ENCODE measurements at regions not wholly inside any gene's neighbourhood (a gene's known extent, or its start where the extent isn't known, plus 50 kb on each side); places are given as distances from the start of the nearest gene placed in this dataset.
"Not testable (repeated sequence)": the region's sequence is repeated elsewhere in the genome, so short reads cannot be mapped to it uniquely, and the experiment has no call there.

DNA sequence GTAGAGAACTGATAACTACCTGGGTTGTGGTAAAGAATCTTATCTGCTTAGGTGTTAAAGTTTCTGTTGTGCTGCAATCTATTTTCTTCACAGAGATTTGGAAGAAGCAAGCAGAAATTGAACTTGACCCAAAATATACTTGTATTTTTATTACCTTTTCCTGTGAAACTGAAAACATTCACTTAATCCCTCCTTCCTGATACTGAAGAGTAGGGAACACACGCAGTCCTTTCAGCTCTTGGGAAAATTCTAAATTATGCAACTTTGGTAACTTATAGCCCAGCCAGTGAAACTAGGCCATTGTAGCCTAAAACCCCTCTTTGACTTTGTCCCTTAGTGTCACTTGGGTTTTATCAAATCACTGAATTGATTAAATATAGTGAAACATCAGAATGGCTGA, 128.4 kb upstream of the MEIS1 start:
- no peak for DNase-seq

DNA sequence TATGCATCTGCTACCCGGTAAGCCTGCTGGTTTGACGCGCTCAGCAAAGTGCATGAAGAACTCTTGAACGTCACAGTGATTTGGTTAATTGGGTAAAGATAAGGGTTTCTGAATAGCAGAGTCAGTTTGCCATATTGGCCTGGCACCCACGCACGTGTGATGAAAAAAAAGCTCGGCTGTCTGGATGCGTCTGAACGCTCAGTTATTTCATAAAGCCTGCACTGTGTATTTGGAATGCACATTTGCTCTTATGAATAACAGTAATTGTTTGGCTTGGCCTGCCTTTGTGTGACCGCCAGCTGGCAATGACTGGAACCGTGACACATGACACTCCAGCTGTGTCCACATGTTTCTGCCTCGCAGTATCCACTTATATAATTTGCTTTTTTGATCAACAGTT, 129.2 kb upstream of the MEIS1 start:
- DNase-seq = no peak

DNA sequence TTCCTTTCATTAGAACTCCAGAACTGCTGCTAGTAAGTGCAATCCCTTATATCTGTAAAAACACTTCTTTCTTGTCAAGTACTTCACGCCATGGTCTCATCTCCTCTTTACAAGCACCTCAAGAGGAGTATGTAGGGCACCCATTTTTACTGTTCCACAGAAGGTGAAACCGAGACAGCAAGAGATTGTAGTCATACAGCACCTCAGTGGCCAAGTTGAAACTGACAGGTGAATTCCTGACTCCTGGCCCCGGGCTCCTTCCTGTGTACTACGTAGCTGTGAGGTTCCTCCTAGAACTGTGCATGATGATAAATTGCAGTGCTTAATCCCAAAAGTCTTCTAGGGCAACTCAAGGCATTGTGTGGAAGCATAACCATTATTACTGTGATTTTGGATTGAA, 131.5 kb upstream of the MEIS1 start:
- no peak for DNase-seq

DNA sequence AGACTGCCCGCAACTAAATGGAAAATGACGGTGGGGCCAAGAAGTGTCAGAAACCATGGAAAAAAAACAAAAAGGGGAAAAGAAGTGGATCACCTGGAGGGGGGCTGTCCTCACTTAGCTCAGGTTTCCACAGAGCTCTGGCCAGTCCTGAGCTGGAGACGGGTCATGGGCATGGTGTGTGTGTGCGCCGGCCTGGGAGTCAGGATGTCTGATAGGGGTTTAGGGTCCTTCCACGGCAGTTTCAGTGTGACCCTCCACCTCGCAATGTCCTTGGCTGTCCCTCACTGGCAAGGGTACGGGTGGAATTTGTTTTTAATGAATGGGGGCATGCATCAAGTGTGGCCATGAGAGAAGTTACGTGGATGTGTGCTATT, 133.2 kb upstream of the MEIS1 start:
- DNase-seq = no peak

DNA sequence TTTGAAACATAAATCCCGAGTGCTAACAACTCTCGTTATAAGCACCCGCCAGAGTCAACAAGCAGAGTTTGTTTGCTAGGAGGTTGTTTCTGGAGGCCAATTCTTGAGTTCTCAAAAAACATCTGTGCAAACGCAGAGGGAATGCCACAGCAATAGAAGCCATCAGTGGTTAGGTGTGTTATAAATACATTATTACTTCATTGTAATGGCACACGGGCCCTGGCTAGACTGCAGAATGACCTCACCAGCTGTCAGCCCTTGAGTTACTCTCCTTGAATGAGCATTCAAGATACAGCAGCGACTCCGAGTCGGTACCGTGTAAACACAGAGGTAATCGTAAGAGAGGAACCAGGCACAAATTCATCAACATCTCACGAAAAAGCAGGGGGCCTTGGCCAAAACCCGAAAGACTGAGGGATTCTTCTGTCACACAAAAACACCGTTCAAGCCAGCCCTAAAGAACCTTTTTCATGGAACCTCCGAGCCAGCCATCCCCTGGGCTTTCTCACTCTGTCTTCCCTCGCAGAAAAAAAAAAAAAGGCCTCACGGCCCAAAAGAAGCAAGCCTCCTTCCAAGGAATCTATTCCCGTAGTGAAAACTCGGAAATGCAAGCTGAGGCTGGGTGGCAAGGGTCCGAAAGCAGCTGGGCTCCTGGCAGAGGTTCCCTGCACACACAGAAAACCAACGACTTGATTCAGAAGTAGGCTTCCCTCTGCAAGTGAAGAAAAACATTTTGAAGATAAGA, 133.7 kb upstream of the MEIS1 start:
- no peak for DNase-seq

DNA sequence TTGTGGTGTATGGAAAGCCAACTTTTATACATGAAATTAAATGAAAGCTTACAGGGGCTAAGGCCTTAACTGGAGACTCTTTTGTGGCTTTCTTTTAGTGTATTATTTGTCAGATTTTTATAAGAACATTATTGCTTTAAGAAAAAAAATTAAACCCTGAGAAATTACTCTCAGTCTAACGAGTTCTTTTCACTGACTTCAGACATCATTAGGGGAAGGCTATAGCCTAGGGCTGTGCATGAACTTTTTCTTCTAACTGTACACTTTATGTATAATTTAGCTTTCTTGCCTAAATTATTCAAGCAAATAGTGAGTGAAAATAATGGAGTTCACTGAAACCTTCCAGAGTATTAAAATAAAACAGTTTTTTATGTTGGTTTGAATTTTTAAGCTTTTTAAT, 151.1 kb upstream of the MEIS1 start:
- DNase-seq = no peak

DNA sequence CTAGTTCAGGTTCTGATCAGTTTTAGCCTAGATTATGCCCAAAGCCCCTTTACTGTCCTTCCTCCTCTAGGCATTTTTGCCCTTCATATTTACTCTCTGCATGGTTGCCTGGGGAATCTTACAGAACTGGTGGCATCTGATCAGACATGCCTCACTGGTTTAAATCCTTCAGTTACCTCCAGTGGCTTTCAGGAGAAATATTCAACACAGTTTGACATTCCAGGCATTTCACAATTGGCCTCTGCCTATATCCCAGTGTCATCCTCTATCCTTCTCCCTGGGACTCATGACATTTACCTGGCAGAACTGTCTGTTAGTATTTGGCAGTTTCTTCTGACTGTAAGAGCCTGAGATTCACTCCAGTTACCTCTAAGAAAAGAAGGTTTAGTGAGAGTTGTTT, 152.9 kb upstream of the MEIS1 start:
- no peak for DNase-seq

DNA sequence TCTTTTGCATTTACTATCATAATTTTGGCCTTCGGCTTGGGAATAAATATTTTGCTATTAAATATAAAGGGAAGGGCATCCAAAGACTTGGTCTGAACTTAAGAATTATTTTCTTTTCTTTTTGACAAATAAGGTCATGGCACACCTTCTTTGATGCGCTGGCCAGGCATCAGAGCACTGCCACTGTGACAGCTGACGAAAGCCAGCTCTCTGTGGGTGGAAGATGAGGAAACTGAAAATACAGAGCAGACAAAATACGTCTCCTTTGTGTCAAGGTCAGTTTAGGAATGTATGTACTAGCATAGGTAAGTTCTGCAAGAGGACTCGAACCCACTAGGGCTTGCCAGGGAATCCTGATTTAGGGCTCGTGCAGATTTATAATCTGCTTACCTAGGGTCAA, 155.9 kb upstream of the MEIS1 start:
- DNase-seq = no peak

DNA sequence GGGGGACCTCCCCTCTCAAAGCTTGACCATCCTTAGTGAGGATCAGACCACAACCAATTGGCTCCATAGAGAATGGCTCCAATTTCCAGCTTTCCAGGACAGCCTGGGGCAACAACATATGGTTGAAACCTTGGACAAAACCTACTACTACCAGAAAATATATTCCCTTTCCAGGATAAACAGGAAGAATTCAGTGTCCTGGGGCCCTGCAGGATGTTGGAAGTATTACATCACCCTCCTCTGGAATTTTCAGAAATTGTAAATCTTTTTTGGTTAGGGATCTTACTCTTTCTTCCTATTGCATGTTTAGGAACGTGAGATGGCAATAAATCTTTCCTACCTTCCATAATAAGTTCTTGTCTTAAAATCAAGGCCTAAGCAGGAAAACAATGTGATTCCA, 158.9 kb upstream of the MEIS1 start:
- no peak for DNase-seq

DNA sequence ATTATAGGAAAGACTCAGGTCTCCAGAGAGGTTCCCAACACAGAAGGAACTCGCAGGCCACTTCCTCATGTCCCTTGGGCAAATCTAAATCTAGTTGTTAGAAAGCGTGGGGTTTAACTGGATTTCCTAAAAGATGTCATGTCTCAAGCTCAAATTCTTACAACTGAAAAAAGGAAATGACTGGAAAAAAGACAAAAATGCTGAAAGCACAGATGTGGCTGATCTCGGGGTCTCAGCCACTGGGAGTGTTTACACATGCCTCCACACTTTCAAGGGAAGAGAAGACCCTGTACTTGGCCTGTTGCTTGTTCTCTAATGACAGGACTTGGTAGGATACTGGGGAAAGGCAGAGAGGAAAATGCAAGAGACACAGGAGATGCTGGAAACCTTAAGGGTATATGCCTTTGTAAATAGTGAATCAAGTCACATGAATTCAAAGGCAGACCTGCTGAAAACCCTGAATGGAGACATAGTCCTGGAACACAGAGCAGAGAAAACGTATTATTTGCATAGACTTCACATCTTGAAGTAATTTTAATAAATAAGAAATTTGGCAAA, 160.9 kb upstream of the MEIS1 start:
- no peak for DNase-seq

DNA sequence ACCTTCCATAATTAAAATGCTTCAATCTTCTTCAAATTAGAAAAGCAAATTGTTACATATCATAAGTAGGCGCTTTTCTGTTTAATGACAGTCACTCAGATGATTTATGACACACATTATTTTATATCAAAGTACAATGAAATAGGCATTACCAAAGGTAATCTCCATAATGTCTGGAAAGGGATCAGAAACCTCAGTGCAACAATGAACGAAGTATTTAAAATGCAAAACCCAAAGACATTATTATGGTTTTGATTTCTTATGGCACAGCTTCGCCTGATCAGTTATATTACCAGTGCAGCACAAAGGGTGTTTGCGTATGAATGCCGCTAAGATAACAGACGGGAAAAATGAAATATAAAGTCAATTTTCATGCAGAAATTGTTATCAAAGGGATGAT, 162.2 kb upstream of the MEIS1 start:
- DNase-seq = no peak

DNA sequence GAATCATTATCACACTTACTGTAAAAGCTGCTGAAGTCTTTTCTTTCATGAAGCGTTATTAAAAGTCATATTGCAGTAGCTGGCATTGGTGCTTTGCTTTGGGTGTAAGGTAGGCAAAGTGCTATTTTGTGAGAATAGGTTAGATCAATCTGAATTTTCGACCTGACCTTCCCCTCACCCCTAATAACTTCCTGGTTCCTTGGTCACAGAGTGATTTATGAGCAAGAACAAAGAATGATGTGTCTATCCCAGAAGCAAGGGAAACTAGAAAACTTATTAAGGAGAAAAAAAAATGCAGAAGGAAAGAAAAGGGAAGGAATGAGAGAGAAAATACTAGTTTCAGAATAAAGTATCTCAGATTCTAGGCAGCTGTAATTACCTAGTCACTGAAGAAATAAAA, 163.1 kb upstream of the MEIS1 start:
- no peak for DNase-seq

DNA sequence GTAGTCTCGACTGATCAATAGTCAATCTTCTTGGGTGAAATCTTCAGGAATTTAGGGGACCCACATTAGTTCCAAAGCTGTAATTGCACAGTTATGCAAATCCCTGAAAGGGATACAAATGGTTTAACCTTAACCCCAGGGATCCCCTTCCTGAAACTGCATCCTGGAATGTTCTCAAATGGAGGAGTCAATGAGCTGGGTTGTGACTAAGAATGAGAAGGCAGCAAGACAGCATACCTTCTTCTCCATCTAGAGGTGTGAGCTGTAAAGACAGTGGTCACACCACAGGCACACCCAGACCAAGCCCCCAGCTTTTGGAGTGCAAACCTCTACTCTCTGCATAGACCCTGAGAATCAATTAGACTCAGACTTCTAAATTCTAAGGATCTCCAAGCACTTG, 164.7 kb upstream of the MEIS1 start:
- DNase-seq = no peak

DNA sequence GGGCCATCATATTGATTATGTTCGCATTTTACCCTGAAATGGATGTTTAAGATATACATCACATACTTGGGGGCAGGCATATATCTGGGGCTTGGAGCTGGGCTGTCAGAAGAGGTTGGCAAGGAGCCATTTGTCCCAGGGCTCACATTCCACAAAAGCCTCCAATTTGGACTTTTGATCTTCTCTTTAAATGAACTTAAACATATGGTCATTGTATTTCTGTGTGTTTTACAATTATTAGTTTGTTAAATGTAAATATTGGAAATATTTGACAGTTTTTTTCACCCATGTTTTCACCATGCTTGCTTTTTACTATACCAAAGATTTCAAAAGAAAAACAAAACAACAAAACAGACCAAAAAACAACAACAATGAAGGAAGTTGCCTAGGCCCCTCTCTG, 165.8 kb upstream of the MEIS1 start:
- DNase-seq = no peak

DNA sequence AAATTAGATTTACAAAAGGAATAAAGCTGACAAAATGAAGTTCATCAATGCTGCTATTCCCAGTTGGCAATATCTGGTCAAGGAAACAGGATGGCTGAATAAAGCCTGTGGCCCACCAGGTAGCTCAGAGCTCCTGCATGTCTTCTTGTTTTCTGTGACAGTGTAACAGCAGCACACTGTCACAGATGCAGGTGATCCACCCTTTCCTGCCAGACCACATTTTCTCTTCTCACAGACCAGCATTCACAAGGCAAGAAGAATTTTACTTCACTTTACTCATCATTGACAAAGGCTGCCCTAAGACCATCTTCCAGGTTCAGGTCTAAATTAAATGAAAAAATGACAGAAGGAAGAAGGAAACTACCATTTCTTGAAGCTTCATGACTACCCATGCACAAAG, 166.2 kb upstream of the MEIS1 start:
- DNase-seq = no peak

DNA sequence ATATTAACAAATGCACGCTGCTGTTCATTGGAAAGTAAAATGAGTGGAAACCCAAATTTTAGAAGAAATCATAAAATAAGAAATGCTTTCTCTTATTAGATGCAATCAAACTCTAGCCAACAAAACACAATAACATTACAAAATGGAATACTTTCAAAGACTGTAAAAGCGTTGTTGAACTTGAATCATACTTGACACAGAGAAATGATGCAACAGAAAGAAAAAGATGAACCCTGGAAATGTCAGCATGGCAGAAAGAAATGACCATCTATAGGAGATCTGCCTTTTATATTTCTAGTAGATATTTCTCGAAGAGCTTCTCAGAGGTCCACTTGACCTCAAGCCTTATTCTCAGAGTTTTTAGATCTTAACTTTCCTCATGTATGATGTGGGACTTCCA, 170.6 kb upstream of the MEIS1 start:
- no peak for DNase-seq

DNA sequence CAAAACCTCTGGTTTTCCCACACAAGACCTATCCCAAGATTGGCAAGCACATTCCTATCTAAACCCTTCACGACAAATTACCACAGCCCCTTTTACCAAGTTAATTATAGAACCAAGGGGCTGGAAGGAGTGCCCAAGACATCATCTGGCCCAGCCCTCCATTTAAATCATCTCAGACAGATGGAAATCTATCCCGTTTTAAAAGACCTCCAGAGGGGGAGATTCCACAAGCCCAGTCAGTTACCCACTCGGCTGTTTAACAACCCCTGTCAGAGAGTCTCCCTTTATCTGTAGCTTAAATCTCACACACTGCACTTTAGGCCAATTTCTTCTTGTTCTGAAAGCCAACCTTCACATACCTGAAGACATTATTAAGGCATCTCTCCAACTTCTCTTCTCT, 179.1 kb upstream of the MEIS1 start:
- no peak for DNase-seq

DNA sequence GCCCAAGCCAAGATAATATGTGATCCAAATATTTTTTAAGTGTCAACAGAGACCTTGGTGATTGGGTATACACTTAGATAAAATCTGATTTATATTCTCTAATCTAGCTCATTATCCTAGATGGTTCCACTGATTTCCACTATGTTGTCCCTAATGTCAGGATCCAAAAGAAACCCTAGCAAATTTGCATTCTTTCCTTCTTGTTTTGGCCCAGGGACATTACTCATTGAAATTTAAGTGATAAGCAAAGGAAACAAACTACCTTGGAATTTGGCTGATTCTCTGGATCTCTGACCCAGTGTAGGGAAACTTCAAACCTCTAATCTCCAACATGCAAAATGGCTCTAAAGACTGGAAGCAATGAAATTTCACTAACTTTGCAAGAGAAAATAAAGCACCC, 179.8 kb upstream of the MEIS1 start:
- no peak for DNase-seq

DNA sequence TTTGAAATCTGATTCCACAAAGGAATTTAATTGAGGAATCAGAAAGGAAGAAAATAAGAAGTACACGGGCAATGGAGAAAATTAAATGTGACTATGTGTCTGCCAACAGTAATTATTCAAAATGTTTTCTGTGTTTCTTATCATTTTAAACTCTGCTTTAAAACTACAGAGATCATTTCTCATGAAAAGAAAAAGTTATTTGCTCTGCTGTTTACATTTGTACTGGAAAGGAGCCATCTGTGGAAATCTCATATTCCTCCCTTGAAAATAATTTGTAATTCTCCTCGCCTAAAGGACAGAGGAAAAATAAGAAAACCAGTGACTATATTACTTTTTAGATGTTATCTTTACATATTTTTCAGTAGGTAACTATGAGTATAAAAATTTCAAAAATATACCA, 181.9 kb upstream of the MEIS1 start:
- DNase-seq = no peak

DNA sequence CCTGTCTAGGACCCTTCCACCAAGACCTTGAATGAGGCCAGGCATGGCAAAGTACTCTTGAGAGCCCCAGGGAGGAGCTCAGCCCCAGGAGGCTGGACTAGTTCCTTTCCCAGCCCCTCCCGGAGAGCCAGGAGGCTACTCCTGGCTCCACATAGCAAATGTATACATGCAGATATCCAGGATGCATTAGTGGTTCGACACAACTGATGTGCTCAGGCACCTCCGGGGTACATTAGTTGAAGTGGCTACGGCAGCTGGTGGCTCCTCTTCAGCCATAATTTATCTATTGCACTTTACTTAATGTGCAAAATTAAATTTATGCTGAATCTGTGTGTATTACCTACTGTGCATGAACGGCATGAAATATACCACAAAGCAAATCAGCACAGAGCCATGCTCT, 182.8 kb upstream of the MEIS1 start:
- no peak for DNase-seq

DNA sequence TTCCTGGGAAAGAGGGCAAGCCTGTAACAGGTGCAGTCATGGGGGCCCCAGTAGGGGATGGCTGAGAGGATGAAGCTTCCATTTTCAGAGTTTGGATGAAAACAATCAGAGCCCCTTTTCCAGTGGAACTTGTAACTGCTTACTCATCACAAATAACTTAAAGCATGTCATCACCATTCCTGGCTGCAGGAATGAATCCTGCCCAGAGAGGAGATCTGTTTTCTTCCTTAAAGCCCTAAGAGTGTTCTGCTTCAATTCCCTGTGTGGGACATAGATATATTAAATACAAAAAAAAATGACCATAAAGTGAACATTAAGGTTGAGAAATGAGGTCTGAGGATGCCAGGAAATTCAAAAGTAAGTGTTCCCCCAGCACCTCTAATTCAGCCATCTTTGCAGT, 183.4 kb upstream of the MEIS1 start:
- no peak for DNase-seq

DNA sequence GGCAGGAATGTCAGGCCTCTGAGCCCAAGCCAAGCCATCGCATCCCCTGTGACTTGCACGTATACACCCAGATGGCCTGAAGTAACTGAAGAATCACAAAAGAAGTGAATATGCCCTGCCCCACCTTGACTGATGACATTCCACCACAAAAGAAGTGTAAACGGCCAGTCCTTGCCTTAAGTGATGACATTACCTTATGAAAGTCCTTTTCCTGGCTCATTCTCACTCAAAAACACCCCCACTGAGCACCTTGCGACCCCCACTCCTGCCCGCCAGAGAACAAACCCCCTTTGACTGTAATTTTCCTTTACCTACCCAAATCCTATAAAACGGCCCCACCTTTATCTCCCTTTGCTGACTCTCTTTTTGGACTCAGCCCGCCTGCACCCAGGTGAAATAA, 185.8 kb upstream of the MEIS1 start:
- not testable (repeated sequence) for DNase-seq

DNA sequence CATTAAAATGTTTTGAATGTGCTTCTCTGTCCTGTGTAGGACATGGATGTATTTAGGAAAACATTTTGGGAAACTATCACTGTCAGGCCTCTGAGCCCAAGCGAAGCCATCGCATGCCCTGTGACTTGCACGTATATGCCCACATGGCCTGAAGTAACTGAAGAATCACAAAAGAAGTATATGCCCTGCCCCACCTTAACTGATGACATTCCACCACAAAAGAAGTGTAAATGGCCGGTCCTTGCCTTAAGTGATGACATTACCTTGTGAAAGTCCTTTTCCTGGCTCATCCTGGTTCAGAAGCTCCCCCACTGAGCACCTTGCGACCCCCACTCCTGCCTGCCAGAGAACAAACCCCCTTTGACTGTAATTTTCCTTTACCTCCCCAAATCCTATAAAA, 191.1 kb upstream of the MEIS1 start:
- not testable (repeated sequence) for DNase-seq

DNA sequence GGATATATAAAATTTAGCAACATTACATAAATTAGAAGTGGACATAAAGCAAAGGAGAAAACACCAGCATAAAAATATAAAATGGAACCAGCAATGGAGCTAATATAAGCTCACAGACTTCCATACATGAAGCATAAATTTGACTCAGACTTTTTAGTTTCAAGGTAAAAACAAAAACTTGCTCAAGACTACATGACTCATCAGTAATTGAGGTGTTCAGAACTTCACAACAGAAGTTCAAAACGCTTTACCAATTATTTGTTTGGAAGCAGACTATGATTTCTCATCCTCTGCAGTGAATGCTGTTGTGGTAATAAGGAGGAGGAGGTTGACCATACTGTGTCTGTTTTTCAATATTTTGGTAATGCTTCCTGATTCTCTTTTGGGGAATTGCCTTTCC, 192.0 kb upstream of the MEIS1 start:
- DNase-seq = not testable (repeated sequence)

DNA sequence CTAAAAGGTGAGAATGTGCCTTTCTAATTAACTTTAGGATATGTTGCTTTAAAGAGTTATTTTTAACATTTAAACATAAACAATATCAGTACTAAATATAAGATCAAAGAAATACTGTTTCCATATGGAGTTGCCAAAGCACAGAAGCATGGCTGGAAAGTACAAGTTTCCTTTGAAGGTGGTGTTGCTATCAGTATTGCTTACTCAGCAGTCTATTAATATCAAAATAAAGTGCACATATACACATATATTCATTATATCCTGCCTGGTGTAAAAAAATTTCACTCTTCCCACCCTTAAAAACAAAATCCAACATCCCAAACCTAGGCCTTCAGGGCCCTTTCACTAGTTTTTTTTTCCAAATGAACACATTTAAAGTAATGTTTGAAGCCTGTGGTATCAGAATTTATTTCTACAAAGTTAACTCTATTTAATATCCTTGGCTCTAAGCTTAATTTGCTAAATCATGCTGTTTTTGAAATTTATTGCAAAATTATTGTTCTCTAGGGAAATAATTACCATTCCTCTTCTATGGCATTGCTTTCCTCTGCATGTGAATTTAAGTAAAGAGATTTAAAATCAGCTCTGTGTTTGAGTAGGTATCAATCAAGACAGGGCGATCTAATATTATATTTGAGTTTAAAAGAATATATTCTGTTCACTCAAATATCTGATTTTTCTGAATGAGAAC, 192.7 kb upstream of the MEIS1 start:
- DNase-seq = no peak
